ENCODE measurements at regions not wholly inside any gene's neighbourhood (a gene's known extent, or its start where the extent isn't known, plus 50 kb on each side); places are given as distances from the start of the nearest gene placed in this dataset.

DNA sequence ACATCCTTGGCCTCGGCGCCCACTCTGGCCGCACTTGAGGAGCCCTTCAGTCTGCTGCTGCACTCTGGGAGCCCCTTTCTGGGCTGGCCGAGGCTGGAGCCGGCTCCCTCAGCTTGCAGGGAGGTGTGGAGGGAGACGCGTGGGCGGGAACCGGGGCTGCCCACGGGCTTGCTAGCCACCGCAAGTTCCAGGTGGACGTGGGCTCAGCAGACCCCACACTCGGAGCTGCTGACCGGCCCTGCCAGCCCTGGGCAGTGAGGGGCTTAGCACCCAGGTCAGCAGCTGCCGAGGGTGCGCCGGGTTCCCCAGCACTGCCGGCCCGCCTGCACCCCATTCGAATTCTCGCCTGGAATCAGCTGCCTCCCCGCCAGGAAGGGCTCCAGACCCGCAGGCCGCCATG is 1892.3 kb upstream of the PCDH7 start:
- H3K4me1 ChIP-seq (ENCODE audit: control insufficient read depth, insufficient read depth, low read length) = no peaks in the 10 kb centered on the region
- no peaks in the 10 kb centered on the region for H3K9me3 ChIP-seq (ENCODE audit: control insufficient read depth, insufficient read depth, low read depth, low read length)
- no peak for ATAC-seq
- no peaks in the 10 kb centered on the region for H3K27me3 ChIP-seq (ENCODE audit: control insufficient read depth, insufficient read depth, low read length)
- POLR2A ChIA-PET = no interaction called here
- intact Hi-C loops (cut with micrococcal nuclease; ENCODE audit: unreplicated experiment) (no loop called here), in situ Hi-C loops (cut with HindIII; ENCODE audit: low pct_unique_long_range_greater_than_20kb, low sequenced_read_pairs) (no loop called here)
- H3K36me3 ChIP-seq (ENCODE audit: control insufficient read depth, insufficient read depth, low read length) = no peaks in the 10 kb centered on the region
- no peak for TF ChIP-seq POLR2AphosphoS5 (IDR thresholded peaks at IDR 0.05; ENCODE audit: low read depth, low read length)
- TF ChIP-seq TCF7L2 (IDR thresholded peaks at IDR 0.05; ENCODE audit: low read depth, low read length) = no peak
- TF ChIP-seq, protein P1, sequence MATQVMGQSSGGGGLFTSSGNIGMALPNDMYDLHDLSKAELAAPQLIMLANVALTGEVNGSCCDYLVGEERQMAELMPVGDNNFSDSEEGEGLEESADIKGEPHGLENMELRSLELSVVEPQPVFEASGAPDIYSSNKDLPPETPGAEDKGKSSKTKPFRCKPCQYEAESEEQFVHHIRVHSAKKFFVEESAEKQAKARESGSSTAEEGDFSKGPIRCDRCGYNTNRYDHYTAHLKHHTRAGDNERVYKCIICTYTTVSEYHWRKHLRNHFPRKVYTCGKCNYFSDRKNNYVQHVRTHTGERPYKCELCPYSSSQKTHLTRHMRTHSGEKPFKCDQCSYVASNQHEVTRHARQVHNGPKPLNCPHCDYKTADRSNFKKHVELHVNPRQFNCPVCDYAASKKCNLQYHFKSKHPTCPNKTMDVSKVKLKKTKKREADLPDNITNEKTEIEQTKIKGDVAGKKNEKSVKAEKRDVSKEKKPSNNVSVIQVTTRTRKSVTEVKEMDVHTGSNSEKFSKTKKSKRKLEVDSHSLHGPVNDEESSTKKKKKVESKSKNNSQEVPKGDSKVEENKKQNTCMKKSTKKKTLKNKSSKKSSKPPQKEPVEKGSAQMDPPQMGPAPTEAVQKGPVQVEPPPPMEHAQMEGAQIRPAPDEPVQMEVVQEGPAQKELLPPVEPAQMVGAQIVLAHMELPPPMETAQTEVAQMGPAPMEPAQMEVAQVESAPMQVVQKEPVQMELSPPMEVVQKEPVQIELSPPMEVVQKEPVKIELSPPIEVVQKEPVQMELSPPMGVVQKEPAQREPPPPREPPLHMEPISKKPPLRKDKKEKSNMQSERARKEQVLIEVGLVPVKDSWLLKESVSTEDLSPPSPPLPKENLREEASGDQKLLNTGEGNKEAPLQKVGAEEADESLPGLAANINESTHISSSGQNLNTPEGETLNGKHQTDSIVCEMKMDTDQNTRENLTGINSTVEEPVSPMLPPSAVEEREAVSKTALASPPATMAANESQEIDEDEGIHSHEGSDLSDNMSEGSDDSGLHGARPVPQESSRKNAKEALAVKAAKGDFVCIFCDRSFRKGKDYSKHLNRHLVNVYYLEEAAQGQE (IDR thresholded peaks at IDR 0.05; ENCODE audit: insufficient read depth in 1 of 2, low read depth in 2 of 2, low read length in 1 of 2) = no peak
- TF ChIP-seq SIN3A (IDR thresholded peaks at IDR 0.05; ENCODE audit: borderline replicate concordance, insufficient read depth, low read depth, low read length) = no peak
- TF ChIP-seq, protein P2, sequence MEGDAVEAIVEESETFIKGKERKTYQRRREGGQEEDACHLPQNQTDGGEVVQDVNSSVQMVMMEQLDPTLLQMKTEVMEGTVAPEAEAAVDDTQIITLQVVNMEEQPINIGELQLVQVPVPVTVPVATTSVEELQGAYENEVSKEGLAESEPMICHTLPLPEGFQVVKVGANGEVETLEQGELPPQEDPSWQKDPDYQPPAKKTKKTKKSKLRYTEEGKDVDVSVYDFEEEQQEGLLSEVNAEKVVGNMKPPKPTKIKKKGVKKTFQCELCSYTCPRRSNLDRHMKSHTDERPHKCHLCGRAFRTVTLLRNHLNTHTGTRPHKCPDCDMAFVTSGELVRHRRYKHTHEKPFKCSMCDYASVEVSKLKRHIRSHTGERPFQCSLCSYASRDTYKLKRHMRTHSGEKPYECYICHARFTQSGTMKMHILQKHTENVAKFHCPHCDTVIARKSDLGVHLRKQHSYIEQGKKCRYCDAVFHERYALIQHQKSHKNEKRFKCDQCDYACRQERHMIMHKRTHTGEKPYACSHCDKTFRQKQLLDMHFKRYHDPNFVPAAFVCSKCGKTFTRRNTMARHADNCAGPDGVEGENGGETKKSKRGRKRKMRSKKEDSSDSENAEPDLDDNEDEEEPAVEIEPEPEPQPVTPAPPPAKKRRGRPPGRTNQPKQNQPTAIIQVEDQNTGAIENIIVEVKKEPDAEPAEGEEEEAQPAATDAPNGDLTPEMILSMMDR (IDR thresholded peaks at IDR 0.05) = no peak
- no peak for DNase-seq (ENCODE audit: low read depth, low spot score)
- no peak overlapping the region for H3K4me3 ChIP-seq (ENCODE audit: low read depth in 2 of 2, low read length in 2 of 2)
- no TSS peak for BruUV-seq (replicated peaks)
- CTCF ChIA-PET = no interaction called here
- H3K27ac ChIP-seq (ENCODE audit: low read length) = no peak overlapping the region

DNA sequence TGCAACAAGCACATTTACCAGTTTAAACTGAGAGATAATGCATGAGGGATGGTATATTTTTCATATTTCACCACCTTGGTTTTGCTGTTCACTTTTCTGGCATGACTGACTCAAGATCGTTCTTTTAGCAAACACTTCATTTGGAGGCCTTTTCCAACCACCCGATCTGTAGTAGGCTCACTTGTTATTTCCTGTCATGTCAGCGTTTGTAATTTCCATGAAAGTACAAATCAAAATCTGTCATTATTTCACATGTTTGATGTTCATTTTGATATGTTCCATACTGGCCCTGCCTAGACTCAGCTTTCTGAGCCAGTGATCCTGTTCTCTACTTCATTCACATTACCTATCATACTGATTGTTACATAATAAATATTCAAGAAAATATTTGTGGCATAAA is 1888.3 kb upstream of the PCDH7 start:
- ChIA-PET CTCF (no interaction called here), POLR2A (interaction anchor here (0.5 kb wide), 1 partner anchor 11 kb away, joined by 3 read pairs; no protein-coding TSS in a partner anchor)
- DNase-seq (ENCODE audit: low read depth, low spot score) (no peak), ATAC-seq (no peak)
- Histone ChIP-seq H3K36me3 (ENCODE audit: control insufficient read depth, insufficient read depth, low read length) (no peaks in the 10 kb centered on the region), H3K4me3 (ENCODE audit: low read depth in 2 of 2, low read length in 2 of 2) (no peak overlapping the region), H3K27me3 (ENCODE audit: control insufficient read depth, insufficient read depth, low read length) (no peaks in the 10 kb centered on the region), H3K4me1 (ENCODE audit: control insufficient read depth, insufficient read depth, low read length) (no peaks in the 10 kb centered on the region), H3K9me3 (ENCODE audit: control insufficient read depth, insufficient read depth, low read depth, low read length) (no peaks in the 10 kb centered on the region), H3K27ac (ENCODE audit: low read length) (no peak overlapping the region)
- TF ChIP-seq TCF7L2 (IDR thresholded peaks at IDR 0.05; ENCODE audit: low read depth, low read length) (no peak), POLR2AphosphoS5 (IDR thresholded peaks at IDR 0.05; ENCODE audit: low read depth, low read length) (no peak), SIN3A (IDR thresholded peaks at IDR 0.05; ENCODE audit: borderline replicate concordance, insufficient read depth, low read depth, low read length) (no peak)
- TF ChIP-seq, protein P2 (IDR thresholded peaks at IDR 0.05) = no peak
- TF ChIP-seq, protein P1 (IDR thresholded peaks at IDR 0.05; ENCODE audit: insufficient read depth in 1 of 2, low read depth in 2 of 2, low read length in 1 of 2) = no peak
- in situ Hi-C loops (cut with HindIII; ENCODE audit: low pct_unique_long_range_greater_than_20kb, low sequenced_read_pairs) = no loop called here
- intact Hi-C loops (cut with micrococcal nuclease; ENCODE audit: unreplicated experiment) = no loop called here
- no TSS peak for BruUV-seq (replicated peaks)

Measured in Panc1 (cell line).